Activated CD4-positive, alpha-beta memory T cell treated with anti-CD3 and anti-CD28 coated beads, Interleukin-2, amount 10 ng/mL, durations not matched to agents 7 days and 5 days (primary cell): ENCODE measurements at regions not wholly inside any gene's neighbourhood (a gene's known extent, or its start where the extent isn't known, plus 50 kb on each side); places are given as distances from the start of the nearest gene placed in this dataset.

ENCODE experiments used
- CTCF ChIA-PET: fragments of 350-600 bp; sonication (Branson Sonifier 250); formaldehyde crosslinking; loops from one replicate; lab custom pipeline; 2021; ENCODE audit warnings: antibody characterized with exemption, inconsistent platforms; lab: Charles Lee
- POLR2A ChIA-PET: fragments of 350-600 bp; sonication (Branson Sonifier 250); formaldehyde crosslinking; loops from one replicate; lab custom pipeline; 2021; ENCODE audit warnings: antibody characterized with exemption; lab: Charles Lee
- DNase-seq: peaks from one replicate; pipeline ENCODE4 v3.0.0-alpha.2; 2020
- H3K27ac Mint-ChIP-seq: one replicate; pipeline ENCODE4 v1.8.0; 2021; ENCODE audit warnings: mild to moderate bottlenecking, mixed read lengths
- H3K27me3 Mint-ChIP-seq: one replicate; pipeline ENCODE4 v1.8.0; 2021; ENCODE audit warnings: mixed read lengths
- H3K36me3 Mint-ChIP-seq: one replicate; pipeline ENCODE4 v1.8.0; 2021; ENCODE audit warnings: low read depth, mixed read lengths
- H3K4me1 Mint-ChIP-seq: one replicate; pipeline ENCODE4 v1.8.0; 2021; ENCODE audit warnings: mixed read lengths
- H3K4me3 Mint-ChIP-seq: one replicate; pipeline ENCODE4 v1.8.0; 2021; ENCODE audit warnings: mild to moderate bottlenecking, mixed read lengths
- H3K9me3 Mint-ChIP-seq: one replicate; pipeline ENCODE4 v1.8.0; 2021; ENCODE audit warnings: mixed read lengths

- no peaks in the 10 kb centered on the region for H3K4me1 Mint-ChIP-seq
- H3K9me3 Mint-ChIP-seq, result no peaks in the 10 kb centered on the region
- H3K4me3 Mint-ChIP-seq, result no peak overlapping the region
- no peaks in the 10 kb centered on the region for H3K36me3 Mint-ChIP-seq
- no peak for DNase-seq
- ChIA-PET POLR2A (no interaction called here), CTCF (no interaction called here)
- H3K27ac Mint-ChIP-seq, result no peak overlapping the region
- H3K27me3 Mint-ChIP-seq, result no peaks in the 10 kb centered on the region
These were observed 542.9 kb downstream of the EFNA5 start for GRCh38 chr5:107127878-107128277.

- Mint-ChIP-seq H3K27ac (no peak overlapping the region), H3K9me3 (no peaks in the 10 kb centered on the region), H3K4me3 (no peak overlapping the region), H3K36me3 (no peaks in the 10 kb centered on the region), H3K4me1 (no peaks in the 10 kb centered on the region), H3K27me3 (no peaks in the 10 kb centered on the region)
- ChIA-PET CTCF (no interaction called here), POLR2A (no interaction called here)
- DNase-seq, result no peak
These were observed 544.4 kb downstream of the EFNA5 start for GRCh38 chr5:107126341-107126740.

GRCh38 chr5:107124376-107124775, 546.4 kb downstream of the EFNA5 start:
- Mint-ChIP-seq H3K4me3 (no peak overlapping the region), H3K27me3 (no peaks in the 10 kb centered on the region), H3K4me1 (no peaks in the 10 kb centered on the region), H3K9me3 (no peaks in the 10 kb centered on the region), H3K27ac (no peak overlapping the region), H3K36me3 (no peaks in the 10 kb centered on the region)
- ChIA-PET CTCF (no interaction called here), POLR2A (no interaction called here)
- no peak for DNase-seq

GRCh38 chr5:107123014-107123413, 547.7 kb downstream of the EFNA5 start:
- POLR2A ChIA-PET, result no interaction called here

GRCh38 chr5:107121793-107122519, 548.8 kb downstream of the EFNA5 start:
- Mint-ChIP-seq H3K27ac (no peak overlapping the region), H3K4me1 (no peaks in the 10 kb centered on the region), H3K27me3 (no peaks in the 10 kb centered on the region), H3K4me3 (no peak overlapping the region), H3K36me3 (no peaks in the 10 kb centered on the region), H3K9me3 (no peaks in the 10 kb centered on the region)
- CTCF ChIA-PET, result no interaction called here
- POLR2A ChIA-PET, result no interaction called here
- no peak for DNase-seq

More at GRCh38 chr5:107123014-107123413, 547.7 kb downstream of the EFNA5 start:
- Mint-ChIP-seq H3K4me1 (no peaks in the 10 kb centered on the region), H3K9me3 (no peaks in the 10 kb centered on the region), H3K4me3 (no peak overlapping the region), H3K36me3 (no peaks in the 10 kb centered on the region), H3K27ac (no peak overlapping the region), H3K27me3 (no peaks in the 10 kb centered on the region)
- CTCF ChIA-PET, result no interaction called here
- no peak for DNase-seq

- Mint-ChIP-seq H3K36me3 (no peaks in the 10 kb centered on the region), H3K4me1 (no peaks in the 10 kb centered on the region), H3K9me3 (no peaks in the 10 kb centered on the region), H3K27me3 (no peaks in the 10 kb centered on the region), H3K27ac (no peak overlapping the region), H3K4me3 (no peak overlapping the region)
- DNase-seq, result no peak
- CTCF ChIA-PET, result no interaction called here
- POLR2A ChIA-PET, result no interaction called here
These were observed 551.1 kb downstream of the EFNA5 start for GRCh38 chr5:107119656-107120055.

GRCh38 chr5:107118184-107119019, 552.3 kb downstream of the EFNA5 start:
- H3K9me3 Mint-ChIP-seq, result no peaks in the 10 kb centered on the region
- no peak overlapping the region for H3K27ac Mint-ChIP-seq
- no peaks in the 10 kb centered on the region for H3K27me3 Mint-ChIP-seq
- DNase-seq, result no peak
- CTCF ChIA-PET, result no interaction called here
- H3K36me3 Mint-ChIP-seq, result no peaks in the 10 kb centered on the region
- POLR2A ChIA-PET, result no interaction called here
- no peaks in the 10 kb centered on the region for H3K4me1 Mint-ChIP-seq
- H3K4me3 Mint-ChIP-seq, result no peak overlapping the region

GRCh38 chr5:107112216-107112615, 558.5 kb downstream of the EFNA5 start:
- H3K27me3 Mint-ChIP-seq, result no peaks in the 10 kb centered on the region
- CTCF ChIA-PET, result no interaction called here

GRCh38 chr5:107104040-107104995, 566.4 kb downstream of the EFNA5 start:
- ChIA-PET POLR2A (no interaction called here), CTCF (no interaction called here)
- H3K9me3 Mint-ChIP-seq, result no peaks in the 10 kb centered on the region
- H3K4me3 Mint-ChIP-seq, result no peak overlapping the region
- H3K27ac Mint-ChIP-seq, result no peak overlapping the region
- H3K27me3 Mint-ChIP-seq, result no peaks in the 10 kb centered on the region
- H3K36me3 Mint-ChIP-seq, result no peaks in the 10 kb centered on the region
- DNase-seq, result no peak
- no peaks in the 10 kb centered on the region for H3K4me1 Mint-ChIP-seq

More at GRCh38 chr5:107112216-107112615, 558.5 kb downstream of the EFNA5 start:
- Mint-ChIP-seq H3K9me3 (peaks cover 4% of the 10 kb centered on the region), H3K27ac (no peak overlapping the region), H3K4me3 (no peak overlapping the region), H3K36me3 (no peaks in the 10 kb centered on the region), H3K4me1 (no peaks in the 10 kb centered on the region)
- DNase-seq, result no peak
- POLR2A ChIA-PET, result no interaction called here

GRCh38 chr5:107103522-107103921, 567.2 kb downstream of the EFNA5 start:
- Mint-ChIP-seq H3K4me3 (no peak overlapping the region), H3K27ac (no peak overlapping the region), H3K9me3 (no peaks in the 10 kb centered on the region), H3K4me1 (no peaks in the 10 kb centered on the region), H3K36me3 (no peaks in the 10 kb centered on the region), H3K27me3 (no peaks in the 10 kb centered on the region)
- POLR2A ChIA-PET, result no interaction called here
- DNase-seq, result no peak
- CTCF ChIA-PET, result no interaction called here

GRCh38 chr5:107100121-107100520, 570.6 kb downstream of the EFNA5 start:
- no peaks in the 10 kb centered on the region for H3K4me1 Mint-ChIP-seq
- H3K4me3 Mint-ChIP-seq, result no peak overlapping the region
- no peaks in the 10 kb centered on the region for H3K9me3 Mint-ChIP-seq
- no peaks in the 10 kb centered on the region for H3K27me3 Mint-ChIP-seq
- ChIA-PET CTCF (no interaction called here), POLR2A (no interaction called here)
- no peak for DNase-seq
- no peak overlapping the region for H3K27ac Mint-ChIP-seq
- no peaks in the 10 kb centered on the region for H3K36me3 Mint-ChIP-seq

- no peak for DNase-seq
- Mint-ChIP-seq H3K9me3 (no peaks in the 10 kb centered on the region), H3K4me1 (no peaks in the 10 kb centered on the region), H3K27me3 (no peaks in the 10 kb centered on the region), H3K27ac (no peak overlapping the region), H3K36me3 (no peaks in the 10 kb centered on the region), H3K4me3 (no peak overlapping the region)
- CTCF ChIA-PET, result no interaction called here
- POLR2A ChIA-PET, result no interaction called here
These were observed 571.2 kb downstream of the EFNA5 start for GRCh38 chr5:107099506-107099905.

GRCh38 chr5:107092695-107093094, 578.0 kb downstream of the EFNA5 start:
- Mint-ChIP-seq H3K27me3 (no peaks in the 10 kb centered on the region), H3K4me3 (no peak overlapping the region), H3K4me1 (no peaks in the 10 kb centered on the region), H3K36me3 (no peaks in the 10 kb centered on the region), H3K27ac (no peak overlapping the region), H3K9me3 (no peaks in the 10 kb centered on the region)
- ChIA-PET POLR2A (no interaction called here), CTCF (no interaction called here)
- no peak for DNase-seq
